Lower lobe of right lung (tissue), 2 donors: ENCODE measurements at regions not wholly inside any gene's neighbourhood (a gene's known extent, or its start where the extent isn't known, plus 50 kb on each side); places are given as distances from the start of the nearest gene placed in this dataset.

Experiments
- ATAC-seq, 2 donors: fragments of 200-7000 bp; cut with Tn5 transposase; one replicate each; pipeline ENCODE4 v1.9.1; 2020 to 2022; ENCODE audit warnings: mild to moderate bottlenecking in 2 of 2, moderate library complexity in 2 of 2
- DNase-seq: peaks from one replicate; pipeline ENCODE4 v3.0.0-alpha.2; 2020
- H3K27ac ChIP-seq: fragments of 200-600 bp; one replicate; pipeline ENCODE4 v1.8.0; 2022
- H3K27me3 ChIP-seq: fragments of 200-600 bp; one replicate; pipeline ENCODE4 v1.8.0; 2022; ENCODE audit warnings: low read depth
- H3K36me3 ChIP-seq: fragments of 200-600 bp; one replicate; pipeline ENCODE4 v1.8.0; 2022; ENCODE audit warnings: mild to moderate bottlenecking
- H3K4me1 ChIP-seq: fragments of 200-600 bp; one replicate; pipeline ENCODE4 v1.8.0; 2022
- H3K4me3 ChIP-seq: fragments of 200-600 bp; one replicate; pipeline ENCODE4 v1.8.0; 2022; ENCODE audit warnings: mild to moderate bottlenecking
- H3K9me3 ChIP-seq: fragments of 200-600 bp; one replicate; pipeline ENCODE4 v1.8.0; 2022
- CTCF ChIP-seq: fragments of 200-600 bp; IDR thresholded peaks from one replicate; pipeline ENCODE4 v1.8.0; 2022; ENCODE audit warnings: antibody characterized with exemption, mild to moderate bottlenecking
- intact Hi-C: fragments of 100-400 bp; cut with DNase I; formaldehyde crosslinking; loops from one replicate; pipeline ENCODE4 v1.11.0; 2022
- donor health status: DM: no; HTN: yes; CAD: no; lungs with severe emphysema.

- no peak for TF ChIP-seq CTCF
- Histone ChIP-seq H3K4me3 (no peak overlapping the region), H3K36me3 (no peaks in the 10 kb centered on the region), H3K9me3 (no peaks in the 10 kb centered on the region), H3K27ac (no peak overlapping the region), H3K27me3 (no peaks in the 10 kb centered on the region), H3K4me1 (no peaks in the 10 kb centered on the region)
- ATAC-seq (no peak), DNase-seq (no peak)
- intact Hi-C loops = no loop called here
Observed at GRCh38 chr3:66863205-66864111, 134.6 kb upstream of the KBTBD8 start.

- Histone ChIP-seq H3K27ac (no peak overlapping the region), H3K4me1 (no peaks in the 10 kb centered on the region), H3K9me3 (no peaks in the 10 kb centered on the region), H3K36me3 (no peaks in the 10 kb centered on the region), H3K4me3 (no peak overlapping the region), H3K27me3 (no peaks in the 10 kb centered on the region)
- no peak for TF ChIP-seq CTCF
- intact Hi-C loops = no loop called here
- DNase-seq (no peak), ATAC-seq (no peak)
Observed at GRCh38 chr3:66884659-66885058, 113.4 kb upstream of the KBTBD8 start.

GRCh38 chr3:66885326-66886000, 112.6 kb upstream of the KBTBD8 start:
- H3K27ac ChIP-seq = no peak overlapping the region
- no peaks in the 10 kb centered on the region for H3K4me1 ChIP-seq
- H3K27me3 ChIP-seq = no peaks in the 10 kb centered on the region
- ATAC-seq (no peak), DNase-seq (no peak)
- H3K4me3 ChIP-seq = no peak overlapping the region
- intact Hi-C loops = no loop called here
- no peaks in the 10 kb centered on the region for H3K9me3 ChIP-seq
- TF ChIP-seq CTCF = no peak
- no peaks in the 10 kb centered on the region for H3K36me3 ChIP-seq

- no peak for ATAC-seq
- TF ChIP-seq CTCF = no peak
- intact Hi-C loops = no loop called here
- H3K36me3 ChIP-seq = no peaks in the 10 kb centered on the region
- no peaks in the 10 kb centered on the region for H3K9me3 ChIP-seq
- H3K27me3 ChIP-seq = no peaks in the 10 kb centered on the region
- no peak for DNase-seq
- H3K27ac ChIP-seq = no peak overlapping the region
- no peak overlapping the region for H3K4me3 ChIP-seq
- no peaks in the 10 kb centered on the region for H3K4me1 ChIP-seq
Observed at GRCh38 chr3:66889750-66890494, 108.2 kb upstream of the KBTBD8 start.

- DNase-seq (no peak), ATAC-seq (no peak)
- no peak for TF ChIP-seq CTCF
- intact Hi-C loops = no loop called here
- Histone ChIP-seq H3K9me3 (peaks cover 14% of the 10 kb centered on the region), H3K4me3 (no peak overlapping the region), H3K4me1 (no peaks in the 10 kb centered on the region), H3K27me3 (no peaks in the 10 kb centered on the region), H3K27ac (no peak overlapping the region), H3K36me3 (no peaks in the 10 kb centered on the region)
Observed at GRCh38 chr3:66898155-66898554, 100.0 kb upstream of the KBTBD8 start.
